ENCODE measurements at regions not wholly inside any gene's neighbourhood (a gene's known extent, or its start where the extent isn't known, plus 50 kb on each side); places are given as distances from the start of the nearest gene placed in this dataset.

DNA sequence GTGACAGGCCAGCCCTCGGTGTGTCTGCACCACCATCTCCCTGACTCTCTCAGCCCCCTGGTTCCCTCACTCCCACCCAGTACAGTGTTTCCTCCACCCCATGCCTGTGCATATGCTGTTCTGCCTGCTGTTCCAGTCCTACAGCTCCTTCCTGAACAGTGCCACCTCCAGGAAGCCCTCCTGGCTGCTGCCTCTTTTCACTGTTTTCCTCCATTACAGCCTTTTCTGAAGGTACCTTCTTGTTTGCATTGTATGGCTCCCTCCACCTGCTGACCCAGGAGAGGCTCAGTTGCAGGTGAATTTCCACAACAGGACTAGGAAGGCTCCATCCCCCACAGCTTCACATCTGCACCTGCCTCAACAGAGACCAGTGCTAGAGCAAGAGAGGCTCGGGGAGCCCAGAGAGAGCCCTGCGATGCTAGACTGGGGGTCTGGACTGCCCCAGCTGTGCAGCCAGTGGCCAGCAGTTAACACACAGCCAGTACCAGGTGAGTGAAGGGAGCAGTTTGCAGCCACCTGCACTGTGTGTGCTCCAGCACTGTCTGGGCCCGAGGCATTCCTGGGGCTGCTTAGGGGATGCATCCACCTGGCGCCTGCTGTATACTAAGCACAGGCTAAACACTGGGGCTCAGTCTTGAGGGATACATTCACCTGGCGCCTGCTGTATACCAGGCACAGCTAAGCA is 92.0 kb downstream of the ADRA2C start:
- H3K36me3 ChIP-seq: no peaks in the 10 kb centered on the region
- no peak overlapping the region for H3K4me3 ChIP-seq
- no peaks in the 10 kb centered on the region for H3K27me3 ChIP-seq (replicated peaks; ENCODE audit: insufficient read depth)
- TF ChIP-seq, protein P1, sequence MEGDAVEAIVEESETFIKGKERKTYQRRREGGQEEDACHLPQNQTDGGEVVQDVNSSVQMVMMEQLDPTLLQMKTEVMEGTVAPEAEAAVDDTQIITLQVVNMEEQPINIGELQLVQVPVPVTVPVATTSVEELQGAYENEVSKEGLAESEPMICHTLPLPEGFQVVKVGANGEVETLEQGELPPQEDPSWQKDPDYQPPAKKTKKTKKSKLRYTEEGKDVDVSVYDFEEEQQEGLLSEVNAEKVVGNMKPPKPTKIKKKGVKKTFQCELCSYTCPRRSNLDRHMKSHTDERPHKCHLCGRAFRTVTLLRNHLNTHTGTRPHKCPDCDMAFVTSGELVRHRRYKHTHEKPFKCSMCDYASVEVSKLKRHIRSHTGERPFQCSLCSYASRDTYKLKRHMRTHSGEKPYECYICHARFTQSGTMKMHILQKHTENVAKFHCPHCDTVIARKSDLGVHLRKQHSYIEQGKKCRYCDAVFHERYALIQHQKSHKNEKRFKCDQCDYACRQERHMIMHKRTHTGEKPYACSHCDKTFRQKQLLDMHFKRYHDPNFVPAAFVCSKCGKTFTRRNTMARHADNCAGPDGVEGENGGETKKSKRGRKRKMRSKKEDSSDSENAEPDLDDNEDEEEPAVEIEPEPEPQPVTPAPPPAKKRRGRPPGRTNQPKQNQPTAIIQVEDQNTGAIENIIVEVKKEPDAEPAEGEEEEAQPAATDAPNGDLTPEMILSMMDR (IDR thresholded peaks at IDR 0.05): no peak
- DNase-seq (ENCODE audit: low spot score): no peak
- ATAC-seq (ENCODE audit: insufficient number of reproducible peaks, low FRiP score, low read depth): no peak
- no peaks in the 10 kb centered on the region for H3K4me1 ChIP-seq (ENCODE audit: control insufficient read depth in 1 of 2, low read depth in 2 of 2)
- H3K9me3 ChIP-seq: no peaks in the 10 kb centered on the region
- H3K27ac ChIP-seq: no peak overlapping the region

DNA sequence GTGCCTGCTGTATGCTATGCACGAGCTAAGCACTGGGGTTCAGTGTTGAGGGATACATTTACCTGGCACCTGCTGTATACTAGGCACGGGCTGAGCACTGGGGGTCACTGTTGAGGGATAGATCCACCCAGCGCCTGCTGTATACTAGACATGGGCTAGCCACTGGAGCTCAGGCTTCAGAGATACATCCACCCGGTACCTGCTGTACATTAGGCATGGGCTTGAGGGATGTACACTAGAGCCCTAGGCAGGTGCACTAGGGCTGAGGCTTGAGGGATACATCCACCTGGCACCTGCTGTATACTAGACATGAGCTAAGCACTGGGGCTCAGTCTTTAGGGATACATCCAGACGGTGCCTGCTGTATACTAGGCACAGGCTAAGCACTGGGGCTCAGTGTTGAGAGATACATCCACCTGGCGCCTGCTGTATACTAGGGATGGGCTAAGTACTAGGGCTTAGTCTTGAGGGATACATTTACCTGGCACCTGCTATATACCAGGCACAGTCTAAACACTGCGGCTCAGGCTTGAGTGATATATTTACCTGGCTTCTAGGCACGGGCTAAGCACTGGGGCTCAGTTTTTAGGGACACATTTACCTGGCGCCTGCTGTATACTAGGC is 92.7 kb downstream of the ADRA2C start:
- no peak for ATAC-seq (ENCODE audit: insufficient number of reproducible peaks, low FRiP score, low read depth)
- TF ChIP-seq, protein P1 (IDR thresholded peaks at IDR 0.05): no peak
- Histone ChIP-seq H3K36me3 (no peaks in the 10 kb centered on the region), H3K27me3 (replicated peaks; ENCODE audit: insufficient read depth) (no peaks in the 10 kb centered on the region), H3K4me1 (ENCODE audit: control insufficient read depth in 1 of 2, low read depth in 2 of 2) (no peaks in the 10 kb centered on the region), H3K27ac (no peak overlapping the region), H3K9me3 (no peaks in the 10 kb centered on the region), H3K4me3 (no peak overlapping the region)
- DNase-seq (ENCODE audit: low spot score): no peak

DNA sequence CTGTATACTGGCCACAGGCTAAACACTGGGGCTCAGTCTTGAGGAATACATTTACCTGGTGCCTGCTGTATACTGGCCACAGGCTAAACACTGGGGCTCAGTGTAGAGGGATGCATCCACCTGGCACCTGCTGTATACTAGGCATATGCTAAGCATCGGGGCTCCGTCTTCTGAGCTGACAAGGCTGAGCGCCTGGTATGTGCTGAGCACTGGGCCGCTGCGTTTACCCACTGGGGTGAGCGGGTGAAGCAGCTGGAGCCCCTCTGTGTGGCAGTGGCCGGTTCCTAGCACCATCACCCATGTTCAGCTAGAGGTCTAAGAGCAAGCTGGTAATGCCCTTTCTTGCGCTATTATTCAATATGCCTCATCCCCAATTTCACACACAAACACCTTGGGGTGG is 93.4 kb downstream of the ADRA2C start:
- H3K4me3 ChIP-seq: no peak overlapping the region
- H3K4me1 ChIP-seq (ENCODE audit: control insufficient read depth in 1 of 2, low read depth in 2 of 2): no peaks in the 10 kb centered on the region
- H3K27me3 ChIP-seq (replicated peaks; ENCODE audit: insufficient read depth): no peaks in the 10 kb centered on the region
- ATAC-seq (ENCODE audit: insufficient number of reproducible peaks, low FRiP score, low read depth) (no peak), DNase-seq (ENCODE audit: low spot score) (no peak)
- no peak overlapping the region for H3K27ac ChIP-seq
- H3K36me3 ChIP-seq: no peaks in the 10 kb centered on the region
- H3K9me3 ChIP-seq: no peaks in the 10 kb centered on the region
- TF ChIP-seq, protein P1 (IDR thresholded peaks at IDR 0.05): no peak

DNA sequence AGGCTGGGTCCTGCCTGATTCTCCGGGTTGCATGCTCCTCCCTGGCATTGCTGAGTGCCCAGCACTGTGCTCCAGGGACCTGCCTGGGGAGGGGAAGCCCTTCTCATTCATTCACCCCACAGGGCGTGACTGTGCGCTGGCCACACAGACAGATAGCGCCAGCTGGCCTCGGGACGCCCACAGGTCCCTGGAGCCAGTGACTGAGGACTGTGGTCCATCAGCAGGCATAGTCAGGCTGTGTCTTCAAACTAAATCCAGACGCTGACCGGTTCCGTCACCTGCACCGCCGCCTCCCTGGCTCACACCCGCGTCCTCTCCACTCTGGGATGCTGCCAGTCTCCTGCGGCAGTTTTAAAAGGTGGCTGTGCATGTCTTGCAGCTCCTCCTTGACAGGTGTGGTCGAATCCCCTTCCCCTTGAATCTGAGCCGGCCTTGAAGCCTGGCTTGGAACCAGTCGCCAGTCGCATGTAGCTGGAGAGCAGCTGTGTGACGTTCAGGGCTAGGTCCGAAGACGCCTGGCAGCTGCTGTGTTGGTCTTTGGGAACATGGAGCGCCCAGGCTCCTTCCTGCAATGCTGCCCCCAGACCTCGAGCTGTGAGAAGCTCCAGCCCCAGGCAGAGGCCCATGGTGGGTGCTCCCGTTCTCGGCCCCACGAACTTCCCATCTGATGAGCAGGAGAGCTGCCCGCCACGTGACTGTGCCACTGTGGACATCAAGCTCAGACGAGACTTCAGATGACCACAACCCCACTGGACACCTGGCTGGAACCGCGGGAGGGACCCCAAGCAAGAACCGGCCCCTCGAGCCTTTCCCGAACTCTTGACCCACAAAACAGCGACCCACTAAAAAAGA is 94.1 kb downstream of the ADRA2C start:
- no peak for DNase-seq (ENCODE audit: low spot score)
- Histone ChIP-seq H3K27me3 (replicated peaks; ENCODE audit: insufficient read depth) (no peaks in the 10 kb centered on the region), H3K36me3 (no peaks in the 10 kb centered on the region), H3K9me3 (no peaks in the 10 kb centered on the region), H3K4me1 (ENCODE audit: control insufficient read depth in 1 of 2, low read depth in 2 of 2) (no peaks in the 10 kb centered on the region), H3K27ac (no peak overlapping the region), H3K4me3 (no peak overlapping the region)
- TF ChIP-seq, protein P1 (IDR thresholded peaks at IDR 0.05): no peak
- no peak for ATAC-seq (ENCODE audit: insufficient number of reproducible peaks, low FRiP score, low read depth)
